DOHH2 (cell line): ENCODE measurements at regions not wholly inside any gene's neighbourhood (a gene's known extent, or its start where the extent isn't known, plus 50 kb on each side); places are given as distances from the start of the nearest gene placed in this dataset.

Source experiments
- CTCF ChIP-seq: fragments of 200-600 bp; sonication (generic); IDR thresholded peaks from one replicate; pipeline ENCODE4 v1.5.1; 2014; ENCODE audit warnings: antibody characterized with exemption, mild to moderate bottlenecking, low read depth, low read length; ENCODE audit not compliant: poor library complexity, severe bottlenecking
- EZH2phosphoT487 ChIP-seq: fragments of 200-600 bp; sonication (generic); IDR thresholded peaks from 2 replicates; pipeline ENCODE4 v1.6.1; 2017; ENCODE audit warnings: borderline replicate concordance, mild to moderate bottlenecking, antibody characterized with exemption, low read length, moderate library complexity, mixed read lengths

GRCh38 chrX:9333873-9334560 is 130.8 kb upstream of the TBL1X start:
- no peak for TF ChIP-seq CTCF
- TF ChIP-seq EZH2phosphoT487 = no peak
